ENCODE measurements at regions not wholly inside any gene's neighbourhood (a gene's known extent, or its start where the extent isn't known, plus 50 kb on each side); places are given as distances from the start of the nearest gene placed in this dataset.

- no peaks in the 10 kb centered on the region for H3K36me3 ChIP-seq (ENCODE audit: control insufficient read depth, insufficient read depth, low read length)
- no peaks in the 10 kb centered on the region for H3K27me3 ChIP-seq (ENCODE audit: control insufficient read depth, insufficient read depth, low read length)
- H3K9me3 ChIP-seq (ENCODE audit: control insufficient read depth, insufficient read depth, low read depth, low read length) = peaks cover 9% of the 10 kb centered on the region
Observed at GRCh38 chr9:11275158-11275695, 662.4 kb upstream of the PTPRD start.

GRCh38 chr9:11312966-11313365 is 700.2 kb upstream of the PTPRD start:
- no peak overlapping the region for H3K27ac ChIP-seq (ENCODE audit: low read depth, low read length)
- no peaks in the 10 kb centered on the region for H3K4me1 ChIP-seq (ENCODE audit: control insufficient read depth, insufficient read depth, low read length)
- H3K36me3 ChIP-seq (ENCODE audit: control insufficient read depth, insufficient read depth, low read length) = no peaks in the 10 kb centered on the region
- no peak overlapping the region for H3K4me3 ChIP-seq (ENCODE audit: low read depth, low read length)
- H3K9ac ChIP-seq (ENCODE audit: low read length) = no peak overlapping the region
- 0 out of 2 replicates have a peak, but pooled peaks cover 6% of the 10 kb centered on the region for H3K9me3 ChIP-seq (ENCODE audit: control insufficient read depth, insufficient read depth, low read depth, low read length)
- H3K27me3 ChIP-seq (ENCODE audit: control insufficient read depth, insufficient read depth, low read length) = no peaks in the 10 kb centered on the region

More at GRCh38 chr9:11275158-11275695, 662.4 kb upstream of the PTPRD start:
- H3K9ac ChIP-seq (ENCODE audit: low read length) = no peak overlapping the region
- H3K4me3 ChIP-seq (ENCODE audit: low read depth, low read length) = no peak overlapping the region
- H3K27ac ChIP-seq (ENCODE audit: low read depth, low read length) = no peak overlapping the region
- no peaks in the 10 kb centered on the region for H3K4me1 ChIP-seq (ENCODE audit: control insufficient read depth, insufficient read depth, low read length)

DNA sequence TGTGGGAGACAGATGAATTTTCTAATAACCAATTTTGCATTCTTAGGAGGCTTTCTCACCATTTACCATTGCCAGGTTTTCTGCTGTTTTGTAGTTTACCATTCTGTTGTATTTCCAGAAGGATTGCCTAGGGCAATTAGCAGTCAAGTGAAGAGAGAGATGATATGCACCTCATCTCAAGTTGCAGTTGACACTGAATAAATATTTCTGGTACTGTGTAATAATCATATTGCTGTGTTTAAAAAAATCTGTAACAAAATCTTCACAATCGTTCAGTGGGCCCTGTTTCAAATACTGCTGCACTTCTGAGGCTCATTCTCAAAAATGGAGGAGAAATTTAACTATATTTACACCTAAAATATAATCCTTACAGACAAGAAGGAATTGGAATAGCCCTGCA is 706.1 kb upstream of the PTPRD start:
- Histone ChIP-seq H3K4me3 (ENCODE audit: low read depth, low read length) (no peak overlapping the region), H3K9ac (ENCODE audit: low read length) (no peak overlapping the region)

GRCh38 chr9:11319538-11319937 is 706.7 kb upstream of the PTPRD start:
- Histone ChIP-seq H3K4me1 (ENCODE audit: control insufficient read depth, insufficient read depth, low read length) (no peaks in the 10 kb centered on the region), H3K9ac (ENCODE audit: low read length) (no peak overlapping the region), H3K27ac (ENCODE audit: low read depth, low read length) (no peak overlapping the region), H3K27me3 (ENCODE audit: control insufficient read depth, insufficient read depth, low read length) (no peaks in the 10 kb centered on the region), H3K4me3 (ENCODE audit: low read depth, low read length) (no peak overlapping the region), H3K36me3 (ENCODE audit: control insufficient read depth, insufficient read depth, low read length) (no peaks in the 10 kb centered on the region), H3K9me3 (ENCODE audit: control insufficient read depth, insufficient read depth, low read depth, low read length) (no peaks in the 10 kb centered on the region)

More for the DNA sequence above, 706.1 kb upstream of the PTPRD start:
- Histone ChIP-seq H3K4me1 (ENCODE audit: control insufficient read depth, insufficient read depth, low read length) (no peaks in the 10 kb centered on the region), H3K9me3 (ENCODE audit: control insufficient read depth, insufficient read depth, low read depth, low read length) (no peaks in the 10 kb centered on the region), H3K27ac (ENCODE audit: low read depth, low read length) (no peak overlapping the region), H3K36me3 (ENCODE audit: control insufficient read depth, insufficient read depth, low read length) (no peaks in the 10 kb centered on the region), H3K27me3 (ENCODE audit: control insufficient read depth, insufficient read depth, low read length) (no peaks in the 10 kb centered on the region)

DNA sequence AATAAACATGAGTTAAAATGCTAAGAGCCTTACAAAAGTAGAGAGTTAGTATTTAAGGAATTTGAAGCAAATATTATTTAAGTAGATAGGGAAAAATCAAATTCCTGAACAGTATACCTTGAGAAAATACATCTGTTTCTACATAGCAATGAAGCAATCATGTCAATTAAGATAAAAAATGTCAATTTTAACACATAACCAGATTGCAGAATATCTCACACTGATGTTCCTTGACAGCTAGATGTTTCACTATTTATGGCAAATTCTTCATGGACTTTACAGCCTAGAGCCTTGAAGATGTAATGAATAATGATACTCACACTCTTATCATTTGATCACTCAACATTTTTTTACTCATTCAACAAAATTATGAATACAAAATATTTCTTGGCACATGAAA is 708.2 kb upstream of the PTPRD start:
- H3K27me3 ChIP-seq (ENCODE audit: control insufficient read depth, insufficient read depth, low read length) = no peaks in the 10 kb centered on the region
- no peak overlapping the region for H3K9ac ChIP-seq (ENCODE audit: low read length)
- no peak overlapping the region for H3K27ac ChIP-seq (ENCODE audit: low read depth, low read length)
- no peak overlapping the region for H3K4me3 ChIP-seq (ENCODE audit: low read depth, low read length)
- no peaks in the 10 kb centered on the region for H3K4me1 ChIP-seq (ENCODE audit: control insufficient read depth, insufficient read depth, low read length)
- no peaks in the 10 kb centered on the region for H3K36me3 ChIP-seq (ENCODE audit: control insufficient read depth, insufficient read depth, low read length)
- no peaks in the 10 kb centered on the region for H3K9me3 ChIP-seq (ENCODE audit: control insufficient read depth, insufficient read depth, low read depth, low read length)

GRCh38 chr9:11323457-11323856 is 710.7 kb upstream of the PTPRD start:
- H3K9me3 ChIP-seq (ENCODE audit: control insufficient read depth, insufficient read depth, low read depth, low read length) = no peaks in the 10 kb centered on the region
- H3K9ac ChIP-seq (ENCODE audit: low read length) = no peak overlapping the region
- H3K4me3 ChIP-seq (ENCODE audit: low read depth, low read length) = no peak overlapping the region
- H3K27me3 ChIP-seq (ENCODE audit: control insufficient read depth, insufficient read depth, low read length) = no peaks in the 10 kb centered on the region
- no peaks in the 10 kb centered on the region for H3K36me3 ChIP-seq (ENCODE audit: control insufficient read depth, insufficient read depth, low read length)
- H3K27ac ChIP-seq (ENCODE audit: low read depth, low read length) = no peak overlapping the region
- H3K4me1 ChIP-seq (ENCODE audit: control insufficient read depth, insufficient read depth, low read length) = no peaks in the 10 kb centered on the region

DNA sequence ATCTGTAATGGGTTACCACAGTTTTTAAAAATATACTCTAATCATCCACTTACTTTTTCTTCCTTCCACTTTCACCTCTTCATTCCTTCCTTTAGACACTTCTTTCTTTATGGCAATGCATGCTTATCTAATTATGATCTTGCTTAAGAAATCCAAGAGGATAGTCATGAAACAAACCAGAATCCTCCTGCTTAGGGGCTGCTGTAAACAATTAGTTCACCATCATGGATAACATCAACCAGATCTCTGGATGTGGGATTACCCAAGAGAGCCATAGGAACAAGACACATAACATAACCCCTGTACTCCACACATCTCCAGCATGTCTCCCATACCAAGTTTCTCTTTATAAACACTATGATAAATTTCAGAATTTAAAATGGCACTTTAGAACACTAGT is 713.4 kb upstream of the PTPRD start:
- no peak overlapping the region for H3K4me3 ChIP-seq (ENCODE audit: low read depth, low read length)
- H3K9ac ChIP-seq (ENCODE audit: low read length) = no peak overlapping the region
- no peak overlapping the region for H3K27ac ChIP-seq (ENCODE audit: low read depth, low read length)
- H3K36me3 ChIP-seq (ENCODE audit: control insufficient read depth, insufficient read depth, low read length) = no peaks in the 10 kb centered on the region
- H3K27me3 ChIP-seq (ENCODE audit: control insufficient read depth, insufficient read depth, low read length) = no peaks in the 10 kb centered on the region
- no peaks in the 10 kb centered on the region for H3K4me1 ChIP-seq (ENCODE audit: control insufficient read depth, insufficient read depth, low read length)
- 0 out of 2 replicates have a peak, but pooled peaks cover 3% of the 10 kb centered on the region for H3K9me3 ChIP-seq (ENCODE audit: control insufficient read depth, insufficient read depth, low read depth, low read length)

DNA sequence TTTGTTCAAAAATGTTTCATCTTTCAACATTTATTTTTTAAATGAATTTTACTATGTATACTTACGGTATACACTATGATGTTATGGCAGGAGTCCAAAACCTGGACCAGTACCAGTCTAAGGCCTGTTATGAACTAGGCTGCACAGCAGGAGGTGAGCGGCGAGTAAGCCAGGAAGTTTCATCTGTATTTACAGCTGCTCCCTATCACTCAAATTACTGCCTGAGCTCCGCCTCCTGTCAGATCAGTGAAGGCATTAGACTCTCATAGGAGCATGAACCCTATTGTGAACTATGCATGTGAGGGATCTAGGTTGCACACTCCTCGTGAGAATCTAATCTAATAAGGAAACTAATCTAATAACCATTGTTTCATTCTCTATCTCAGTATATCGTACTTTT is 715.5 kb upstream of the PTPRD start:
- H3K27me3 ChIP-seq (ENCODE audit: control insufficient read depth, insufficient read depth, low read length) = no peaks in the 10 kb centered on the region
- H3K9ac ChIP-seq (ENCODE audit: low read length) = no peak overlapping the region
- H3K36me3 ChIP-seq (ENCODE audit: control insufficient read depth, insufficient read depth, low read length) = no peaks in the 10 kb centered on the region
- H3K9me3 ChIP-seq (ENCODE audit: control insufficient read depth, insufficient read depth, low read depth, low read length) = 0 out of 2 replicates have a peak, but pooled peaks cover 3% of the 10 kb centered on the region
- no peak overlapping the region for H3K27ac ChIP-seq (ENCODE audit: low read depth, low read length)
- no peak overlapping the region for H3K4me3 ChIP-seq (ENCODE audit: low read depth, low read length)
- no peaks in the 10 kb centered on the region for H3K4me1 ChIP-seq (ENCODE audit: control insufficient read depth, insufficient read depth, low read length)

DNA sequence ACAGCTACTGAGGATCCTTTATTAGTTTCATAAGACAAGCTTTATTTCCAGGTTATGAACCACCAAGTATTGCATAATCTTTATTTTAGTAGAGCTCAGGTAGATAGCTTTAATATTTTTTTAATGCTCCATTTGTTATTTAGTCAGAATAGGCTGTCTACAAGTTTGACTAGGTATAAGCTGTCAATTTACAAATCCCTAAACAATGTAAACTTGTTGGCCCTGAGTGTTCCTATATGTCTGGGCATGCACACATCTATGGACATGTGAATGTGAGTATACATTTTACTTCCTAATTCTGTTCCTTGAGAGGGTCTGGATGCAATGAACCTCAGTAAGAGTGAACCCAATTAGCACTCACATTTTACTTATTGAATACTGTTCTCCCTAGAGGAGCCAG is 722.2 kb upstream of the PTPRD start:
- Histone ChIP-seq H3K4me3 (ENCODE audit: low read depth, low read length) (no peak overlapping the region), H3K27me3 (ENCODE audit: control insufficient read depth, insufficient read depth, low read length) (no peaks in the 10 kb centered on the region), H3K4me1 (ENCODE audit: control insufficient read depth, insufficient read depth, low read length) (no peaks in the 10 kb centered on the region), H3K9ac (ENCODE audit: low read length) (no peak overlapping the region), H3K27ac (ENCODE audit: low read depth, low read length) (no peak overlapping the region), H3K36me3 (ENCODE audit: control insufficient read depth, insufficient read depth, low read length) (no peaks in the 10 kb centered on the region), H3K9me3 (ENCODE audit: control insufficient read depth, insufficient read depth, low read depth, low read length) (0 out of 2 replicates have a peak, but pooled peaks cover 3% of the 10 kb centered on the region)

DNA sequence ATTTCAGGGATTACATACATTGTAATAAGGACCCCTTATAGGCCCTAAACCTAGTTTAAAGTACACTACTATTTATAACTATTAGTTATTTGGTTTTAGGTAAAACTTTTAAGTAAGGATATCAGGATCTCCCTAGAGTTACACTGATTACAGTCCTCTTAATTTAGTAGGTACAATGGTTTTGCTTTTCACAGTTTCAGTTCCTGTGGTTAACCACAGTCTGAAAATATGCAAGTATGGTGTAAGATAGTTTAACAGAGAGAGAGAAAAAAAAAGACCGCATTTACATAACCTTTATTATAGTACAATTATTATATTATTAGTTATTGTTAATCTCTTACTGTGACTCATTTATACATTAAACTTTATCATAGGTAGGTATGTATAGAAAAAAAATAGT is 725.3 kb upstream of the PTPRD start:
- Histone ChIP-seq H3K36me3 (ENCODE audit: control insufficient read depth, insufficient read depth, low read length) (no peaks in the 10 kb centered on the region), H3K4me1 (ENCODE audit: control insufficient read depth, insufficient read depth, low read length) (no peaks in the 10 kb centered on the region), H3K9ac (ENCODE audit: low read length) (no peak overlapping the region), H3K27ac (ENCODE audit: low read depth, low read length) (no peak overlapping the region), H3K27me3 (ENCODE audit: control insufficient read depth, insufficient read depth, low read length) (no peaks in the 10 kb centered on the region), H3K9me3 (ENCODE audit: control insufficient read depth, insufficient read depth, low read depth, low read length) (no peaks in the 10 kb centered on the region), H3K4me3 (ENCODE audit: low read depth, low read length) (no peak overlapping the region)

GRCh38 chr9:11340654-11341053 is 727.9 kb upstream of the PTPRD start:
- H3K4me1 ChIP-seq (ENCODE audit: control insufficient read depth, insufficient read depth, low read length) = no peaks in the 10 kb centered on the region
- no peaks in the 10 kb centered on the region for H3K9me3 ChIP-seq (ENCODE audit: control insufficient read depth, insufficient read depth, low read depth, low read length)
- H3K36me3 ChIP-seq (ENCODE audit: control insufficient read depth, insufficient read depth, low read length) = no peaks in the 10 kb centered on the region
- no peak overlapping the region for H3K9ac ChIP-seq (ENCODE audit: low read length)
- no peak overlapping the region for H3K4me3 ChIP-seq (ENCODE audit: low read depth, low read length)
- H3K27ac ChIP-seq (ENCODE audit: low read depth, low read length) = no peak overlapping the region
- H3K27me3 ChIP-seq (ENCODE audit: control insufficient read depth, insufficient read depth, low read length) = no peaks in the 10 kb centered on the region

GRCh38 chr9:11347437-11347836 is 734.6 kb upstream of the PTPRD start:
- Histone ChIP-seq H3K27ac (ENCODE audit: low read depth, low read length) (no peak overlapping the region), H3K36me3 (ENCODE audit: control insufficient read depth, insufficient read depth, low read length) (no peaks in the 10 kb centered on the region), H3K27me3 (ENCODE audit: control insufficient read depth, insufficient read depth, low read length) (no peaks in the 10 kb centered on the region), H3K4me1 (ENCODE audit: control insufficient read depth, insufficient read depth, low read length) (0 out of 2 replicates have a peak, but pooled peaks cover 6% of the 10 kb centered on the region), H3K4me3 (ENCODE audit: low read depth, low read length) (no peak overlapping the region), H3K9me3 (ENCODE audit: control insufficient read depth, insufficient read depth, low read depth, low read length) (no peaks in the 10 kb centered on the region), H3K9ac (ENCODE audit: low read length) (no peak overlapping the region)
